Activated T-cell treated with anti-CD3 and anti-CD28 coated beads for 48 hours (primary cell): ENCODE measurements at regions not wholly inside any gene's neighbourhood (a gene's known extent, or its start where the extent isn't known, plus 50 kb on each side); places are given as distances from the start of the nearest gene placed in this dataset.
"Not testable (repeated sequence)": the region's sequence is repeated elsewhere in the genome, so short reads cannot be mapped to it uniquely, and the experiment has no call there.

Experiments
- DNase-seq: peaks from one replicate; pipeline ENCODE4 v3.0.0-alpha.2; 2020; ENCODE audit warnings: low read depth

GRCh38 chr6:153539602-153540001, 408.5 kb upstream of the RGS17 start:
- DNase-seq = no peak

GRCh38 chr6:153538491-153538890, 407.4 kb upstream of the RGS17 start:
- DNase-seq = no peak

- DNase-seq = no peak
Observed at GRCh38 chr6:153537422-153537821, 406.3 kb upstream of the RGS17 start.

- DNase-seq = no peak
Observed at GRCh38 chr6:153526479-153526878, 395.4 kb upstream of the RGS17 start.

GRCh38 chr6:153525998-153526397, 394.9 kb upstream of the RGS17 start:
- no peak for DNase-seq

- no peak for DNase-seq
Observed at GRCh38 chr6:153523390-153523789, 392.3 kb upstream of the RGS17 start.

GRCh38 chr6:153511896-153512496, 380.9 kb upstream of the RGS17 start:
- DNase-seq = no peak

- no peak for DNase-seq
Observed at GRCh38 chr6:153503810-153504209, 372.7 kb upstream of the RGS17 start.

- no peak for DNase-seq
Observed at GRCh38 chr6:153493501-153493900, 362.4 kb upstream of the RGS17 start.

GRCh38 chr6:153489479-153489878, 358.4 kb upstream of the RGS17 start:
- DNase-seq = no peak

- no peak for DNase-seq
Observed at GRCh38 chr6:153488267-153488666, 357.2 kb upstream of the RGS17 start.

GRCh38 chr6:153485072-153485471, 354.0 kb upstream of the RGS17 start:
- DNase-seq = no peak

GRCh38 chr6:153484056-153484455, 353.0 kb upstream of the RGS17 start:
- DNase-seq = no peak

- no peak for DNase-seq
Observed at GRCh38 chr6:153476243-153476642, 345.2 kb upstream of the RGS17 start.

GRCh38 chr6:153465050-153465449, 334.0 kb upstream of the RGS17 start:
- DNase-seq = no peak

GRCh38 chr6:153449279-153449678, 318.2 kb upstream of the RGS17 start:
- no peak for DNase-seq

- DNase-seq = not testable (repeated sequence)
Observed at GRCh38 chr6:153442749-153443148, 311.7 kb upstream of the RGS17 start.

- DNase-seq = no peak
Observed at GRCh38 chr6:153442096-153442495, 311.0 kb upstream of the RGS17 start.

GRCh38 chr6:153437193-153437592, 306.1 kb upstream of the RGS17 start:
- no peak for DNase-seq

GRCh38 chr6:153436351-153436750, 305.3 kb upstream of the RGS17 start:
- no peak for DNase-seq

GRCh38 chr6:153435787-153436186, 304.7 kb upstream of the RGS17 start:
- no peak for DNase-seq

- no peak for DNase-seq
Observed at GRCh38 chr6:153425536-153425935, 294.5 kb upstream of the RGS17 start.

- no peak for DNase-seq
Observed at GRCh38 chr6:153424719-153425400, 293.8 kb upstream of the RGS17 start.

- no peak for DNase-seq
Observed at GRCh38 chr6:153412519-153412918, 281.4 kb upstream of the RGS17 start.
